Colonic mucosa (tissue), 4 donors: ENCODE measurements at regions not wholly inside any gene's neighbourhood (a gene's known extent, or its start where the extent isn't known, plus 50 kb on each side); places are given as distances from the start of the nearest gene placed in this dataset.
"Not testable (repeated sequence)": the region's sequence is repeated elsewhere in the genome, so short reads cannot be mapped to it uniquely, and the experiment has no call there.

Experiments used
- DNase-seq: peaks from one replicate; pipeline ENCODE4 v3.0.0-alpha.2; 2020
- H3K27ac ChIP-seq: fragments of 200-600 bp; one replicate; pipeline ENCODE4 v1.8.0; 2021
- H3K27me3 ChIP-seq: fragments of 200-600 bp; one replicate; pipeline ENCODE4 v1.8.0; 2021
- H3K36me3 ChIP-seq: fragments of 200-600 bp; one replicate; pipeline ENCODE4 v1.8.0; 2021
- H3K4me1 ChIP-seq: fragments of 200-600 bp; one replicate; pipeline ENCODE4 v1.8.0; 2021; ENCODE audit warnings: mild to moderate bottlenecking
- H3K4me3 ChIP-seq: fragments of 200-600 bp; one replicate; pipeline ENCODE4 v1.8.0; 2021
- H3K9ac ChIP-seq, 2 donors: one replicate each; pipeline ENCODE4 v1.7.0; 2013; ENCODE audit warnings: control low read depth in 2 of 2, low read depth in 2 of 2, low read length in 2 of 2
- H3K9me3 ChIP-seq: fragments of 200-600 bp; one replicate; pipeline ENCODE4 v1.8.0; 2021
- intact Hi-C: fragments of 100-400 bp; cut with DNase I; formaldehyde crosslinking; loops from one replicate; pipeline ENCODE4 v1.14.1; 2022
- TF ChIP-seq, protein P1 (sequence below): fragments of 200-600 bp; IDR thresholded peaks from one replicate; pipeline ENCODE4 v1.8.0; 2022; ENCODE audit warnings: antibody characterized with exemption, mild to moderate bottlenecking
- donor health status: healthy.
- donor health status: DM: no; HTN: no; CAD: no.
- donor health status: DM: no; HTN: no; CAD: no.

- no peak for DNase-seq
- Histone ChIP-seq H3K4me1 (no peaks in the 10 kb centered on the region), H3K9me3 (no peaks in the 10 kb centered on the region), H3K27me3 (no peaks in the 10 kb centered on the region), H3K4me3 (no peak overlapping the region), H3K36me3 (no peaks in the 10 kb centered on the region), H3K27ac (no peak overlapping the region), H3K9ac (no peak overlapping the region)
- intact Hi-C loops: no loop called here
- TF ChIP-seq, protein P1, sequence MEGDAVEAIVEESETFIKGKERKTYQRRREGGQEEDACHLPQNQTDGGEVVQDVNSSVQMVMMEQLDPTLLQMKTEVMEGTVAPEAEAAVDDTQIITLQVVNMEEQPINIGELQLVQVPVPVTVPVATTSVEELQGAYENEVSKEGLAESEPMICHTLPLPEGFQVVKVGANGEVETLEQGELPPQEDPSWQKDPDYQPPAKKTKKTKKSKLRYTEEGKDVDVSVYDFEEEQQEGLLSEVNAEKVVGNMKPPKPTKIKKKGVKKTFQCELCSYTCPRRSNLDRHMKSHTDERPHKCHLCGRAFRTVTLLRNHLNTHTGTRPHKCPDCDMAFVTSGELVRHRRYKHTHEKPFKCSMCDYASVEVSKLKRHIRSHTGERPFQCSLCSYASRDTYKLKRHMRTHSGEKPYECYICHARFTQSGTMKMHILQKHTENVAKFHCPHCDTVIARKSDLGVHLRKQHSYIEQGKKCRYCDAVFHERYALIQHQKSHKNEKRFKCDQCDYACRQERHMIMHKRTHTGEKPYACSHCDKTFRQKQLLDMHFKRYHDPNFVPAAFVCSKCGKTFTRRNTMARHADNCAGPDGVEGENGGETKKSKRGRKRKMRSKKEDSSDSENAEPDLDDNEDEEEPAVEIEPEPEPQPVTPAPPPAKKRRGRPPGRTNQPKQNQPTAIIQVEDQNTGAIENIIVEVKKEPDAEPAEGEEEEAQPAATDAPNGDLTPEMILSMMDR: no peak
Observed at GRCh38 chr13:21240586-21240985, 64.1 kb downstream of the MRPL57 start.

- Histone ChIP-seq H3K9ac (no peak overlapping the region), H3K9me3 (no peaks in the 10 kb centered on the region), H3K27me3 (no peaks in the 10 kb centered on the region), H3K4me1 (no peaks in the 10 kb centered on the region), H3K36me3 (no peaks in the 10 kb centered on the region), H3K4me3 (no peak overlapping the region), H3K27ac (no peak overlapping the region)
- TF ChIP-seq, protein P1: no peak
- intact Hi-C loops: no loop called here
- DNase-seq: no peak
Observed at GRCh38 chr13:21242236-21242635, 65.8 kb downstream of the MRPL57 start.

- Histone ChIP-seq H3K4me3 (no peak overlapping the region), H3K36me3 (no peaks in the 10 kb centered on the region), H3K4me1 (no peaks in the 10 kb centered on the region), H3K27me3 (no peaks in the 10 kb centered on the region), H3K9ac (no peak overlapping the region), H3K27ac (no peak overlapping the region), H3K9me3 (no peaks in the 10 kb centered on the region)
- TF ChIP-seq, protein P1: no peak
- intact Hi-C loops: no loop called here
- DNase-seq: no peak
Observed at GRCh38 chr13:21243045-21243897, 66.8 kb downstream of the MRPL57 start.

- intact Hi-C loops, H3K4me3 ChIP-seq, H3K4me1 ChIP-seq, H3K9ac ChIP-seq, H3K36me3 ChIP-seq, H3K27me3 ChIP-seq, DNase-seq, H3K9me3 ChIP-seq, H3K27ac ChIP-seq: not testable (repeated sequence)
Observed at GRCh38 chr13:21243898-21244184, 67.4 kb downstream of the MRPL57 start.

DNA sequence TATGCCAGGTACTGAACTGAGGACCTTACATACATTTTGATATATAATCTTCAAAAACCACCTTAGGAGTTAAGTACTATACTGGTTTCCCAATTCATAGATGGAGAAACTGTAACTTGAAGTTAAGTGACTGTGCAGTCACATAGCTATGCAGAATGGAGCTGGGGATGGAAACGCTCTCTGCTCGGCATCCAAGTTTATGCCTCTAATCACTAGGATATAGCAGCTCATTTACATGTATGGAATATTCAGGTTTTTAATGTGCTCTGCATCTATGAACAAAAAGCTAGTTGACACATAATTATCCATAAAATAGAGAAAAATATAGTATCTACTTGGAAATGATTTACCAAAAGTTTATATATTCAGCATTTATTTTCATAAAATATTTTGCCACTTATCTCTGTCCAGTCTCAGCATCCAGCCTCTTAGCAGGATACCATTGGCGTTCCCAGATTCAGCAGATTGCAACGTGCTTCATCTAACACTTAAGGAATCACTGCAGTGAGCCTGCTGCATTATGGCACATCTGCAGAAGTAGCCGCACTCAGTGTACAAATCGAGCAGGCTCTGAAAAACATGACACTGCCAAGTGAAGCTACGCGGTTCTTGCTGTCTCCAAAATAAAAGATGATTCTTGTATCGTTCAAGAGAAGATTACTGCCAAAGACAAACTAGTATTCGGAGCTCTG, 70.4 kb downstream of the MRPL57 start:
- H3K9ac ChIP-seq: no peak overlapping the region
- no peak for DNase-seq
- intact Hi-C loops: no loop called here

More for the DNA sequence above, 70.4 kb downstream of the MRPL57 start:
- Histone ChIP-seq H3K9me3 (no peaks in the 10 kb centered on the region), H3K27ac (no peak overlapping the region), H3K4me1 (no peaks in the 10 kb centered on the region), H3K4me3 (no peak overlapping the region), H3K27me3 (no peaks in the 10 kb centered on the region), H3K36me3 (no peaks in the 10 kb centered on the region)
- TF ChIP-seq, protein P1: no peak
